ENCODE measurements at regions not wholly inside any gene's neighbourhood (a gene's known extent, or its start where the extent isn't known, plus 50 kb on each side); places are given as distances from the start of the nearest gene placed in this dataset.

GRCh38 chr13:80866921-80867320 is 526.0 kb upstream of the SPRY2 start:
- no peak for TF ChIP-seq CBX8 (IDR thresholded peaks at IDR 0.05)
- TF ChIP-seq CHD2 (IDR thresholded peaks at IDR 0.05; ENCODE audit: low read length, partially characterized antibody): no peak
- no peak for TF ChIP-seq HDAC2 (IDR thresholded peaks at IDR 0.05)
- TF ChIP-seq KDM1A (IDR thresholded peaks at IDR 0.05; ENCODE audit: low read depth): no peak
- TF ChIP-seq SREBF2 (IDR thresholded peaks at IDR 0.05): no peak
- TF ChIP-seq USF2 (IDR thresholded peaks at IDR 0.05): no peak
- TF ChIP-seq MAFK (IDR thresholded peaks at IDR 0.05; ENCODE audit: partially characterized antibody): no peak
- TF ChIP-seq MAZ (IDR thresholded peaks at IDR 0.05; ENCODE audit: borderline replicate concordance, low read depth, low read length): no peak

Data from A549 (cell line).